B cell (primary cell): ENCODE measurements at regions not wholly inside any gene's neighbourhood (a gene's known extent, or its start where the extent isn't known, plus 50 kb on each side); places are given as distances from the start of the nearest gene placed in this dataset.

Source experiments
- ATAC-seq: fragments of 200-7000 bp; cut with Tn5 transposase; one replicate; pipeline ENCODE4 v1.10.0; 2021; ENCODE audit warnings: low read depth, mild to moderate bottlenecking, moderate number of reproducible peaks, moderate library complexity
- CTCF ChIA-PET: fragments of 350-600 bp; sonication (Branson Sonifier 250); formaldehyde crosslinking; loops from one replicate; lab custom pipeline; 2021; ENCODE audit warnings: antibody characterized with exemption, inconsistent platforms; lab: Charles Lee
- POLR2A ChIA-PET: fragments of 350-600 bp; sonication (Branson Sonifier 250); formaldehyde crosslinking; loops from one replicate; lab custom pipeline; 2021; ENCODE audit warnings: antibody characterized with exemption; lab: Charles Lee
- DNase-seq: peaks from one replicate; pipeline ENCODE4 v3.0.0; 2013
- H2AFZ ChIP-seq: 2 replicates; pipeline ENCODE4 v1.6.1; 2012; ENCODE audit warnings: mild to moderate bottlenecking, low read depth, low read length; ENCODE audit not compliant: insufficient read depth, poor library complexity, severe bottlenecking
- H3K27ac ChIP-seq, 2 donors: 1 replicate in 1 of 2; 2 replicates in 1 of 2; pipeline ENCODE4 v1.5.1; 2012 to 2013; ENCODE audit warnings: low read length in 2 of 2, mild to moderate bottlenecking in 2 of 2, moderate library complexity in 1 of 2
- H3K27me3 ChIP-seq, 4 experiments: fragments of 200-600 bp in 1 of 4; sonication (generic) in 1 of 4; replicated peaks in 1 of 4; 1 replicate in 2 of 4; 2 replicates in 2 of 4; pipeline versions ENCODE4 v1.6.1 to v1.7.0; 2013 to 2016; ENCODE audit warnings: low read length in 3 of 4, mild to moderate bottlenecking in 2 of 4, mixed read lengths in 1 of 4, moderate library complexity in 1 of 4; ENCODE audit not compliant: insufficient read depth in 4 of 4, control insufficient read depth in 3 of 4; ENCODE audit errors: control extremely low read depth in 1 of 4
- H3K36me3 ChIP-seq, 2 experiments: replicated peaks in 1 of 2; 1 replicate in 1 of 2; 2 replicates in 1 of 2; pipeline versions ENCODE4 v1.6.1 to v1.7.1; 2013; ENCODE audit warnings: low read length in 1 of 2; ENCODE audit not compliant: insufficient read depth in 2 of 2, control insufficient read depth in 1 of 2; ENCODE audit errors: control extremely low read depth in 1 of 2, extremely low read depth in 1 of 2
- H3K4me1 ChIP-seq, 2 donors: fragments of 200-600 bp in 1 of 2; sonication (generic) in 1 of 2; 1 replicate in 1 of 2; 2 replicates in 1 of 2; pipeline versions ENCODE4 v1.5.1 to v1.6.1; 2013 to 2017; ENCODE audit warnings: low read length in 2 of 2; ENCODE audit not compliant: control insufficient read depth in 2 of 2, insufficient read depth in 2 of 2
- H3K4me2 ChIP-seq: replicated peaks from 2 replicates; pipeline ENCODE3; 2012; ENCODE audit warnings: mild to moderate bottlenecking, low read depth, low read length; ENCODE audit not compliant: poor library complexity, severe bottlenecking
- H3K4me3 ChIP-seq, 5 experiments: fragments of 200-600 bp in 1 of 5; sonication (generic) in 1 of 5; 1 replicate in 3 of 5; 2 replicates in 2 of 5; pipeline versions ENCODE4 v1.5.1 to v1.7.0; 2011 to 2016; ENCODE audit warnings: low read length in 4 of 5, mild to moderate bottlenecking in 4 of 5, low read depth in 2 of 5, control low read depth in 1 of 5, moderate library complexity in 1 of 5; ENCODE audit not compliant: insufficient read depth in 1 of 5; ENCODE audit errors: control extremely low read depth in 1 of 5, extremely low read depth in 1 of 5
- H3K79me2 ChIP-seq: fragments of 200-600 bp; sonication (generic); one replicate; pipeline ENCODE4 v1.6.0; 2016; ENCODE audit warnings: low read length; ENCODE audit not compliant: control insufficient read depth, insufficient read depth
- H3K9ac ChIP-seq: fragments of 200-600 bp; sonication (generic); 2 replicates; pipeline ENCODE4 v1.6.1; 2017; ENCODE audit warnings: mild to moderate bottlenecking, low read length, moderate library complexity
- H3K9me3 ChIP-seq, 3 donors: one replicate each; pipeline versions ENCODE4 v1.6.1 to v1.7.1; 2013; ENCODE audit warnings: low read length in 2 of 3; ENCODE audit not compliant: control insufficient read depth in 2 of 3, insufficient read depth in 1 of 3; ENCODE audit errors: control extremely low read depth in 1 of 3
- H4K20me1 ChIP-seq: 2 replicates; pipeline ENCODE4 v1.6.0; 2012; ENCODE audit warnings: mild to moderate bottlenecking, low read length; ENCODE audit not compliant: insufficient read depth, control insufficient read depth, poor library complexity, severe bottlenecking
- H3K27ac Mint-ChIP-seq: one replicate; pipeline ENCODE4 v1.8.0; 2021; ENCODE audit warnings: mixed read lengths
- H3K27me3 Mint-ChIP-seq: one replicate; pipeline ENCODE4 v1.8.0; 2021; ENCODE audit warnings: mixed read lengths
- H3K4me1 Mint-ChIP-seq: one replicate; pipeline ENCODE4 v1.8.0; 2021; ENCODE audit warnings: mixed read lengths
- H3K4me3 Mint-ChIP-seq: one replicate; pipeline ENCODE4 v1.8.0; 2021; ENCODE audit warnings: mixed read lengths
- H3K9me3 Mint-ChIP-seq: one replicate; pipeline ENCODE4 v1.8.0; 2022; ENCODE audit warnings: mixed read lengths; ENCODE audit not compliant: insufficient read depth
- EZH2 ChIP-seq: IDR thresholded peaks from 2 replicates; pipeline ENCODE4 v1.6.1; 2012; ENCODE audit warnings: borderline replicate concordance, low read depth, mild to moderate bottlenecking, moderate library complexity, low read length; ENCODE audit not compliant: insufficient read depth, poor library complexity, severe bottlenecking
- WGBS: methylation state at CpG from one replicate; pipeline ENCODE4 v1.1.5; 2013; ENCODE audit warnings: missing lambda C conversion rate; ENCODE audit not compliant: insufficient coverage; 5-methylcytosine and 5-hydroxymethylcytosine counted together
- intact Hi-C: fragments of 100-400 bp; cut with micrococcal nuclease; formaldehyde crosslinking; loops from one replicate; pipeline ENCODE4 v1.10.0; 2022
- TF ChIP-seq, protein P1 (sequence below): fragments of 200-600 bp; IDR thresholded peaks from one replicate; pipeline ENCODE4 v1.8.0; 2022; ENCODE audit warnings: antibody characterized with exemption, mild to moderate bottlenecking

DNA sequence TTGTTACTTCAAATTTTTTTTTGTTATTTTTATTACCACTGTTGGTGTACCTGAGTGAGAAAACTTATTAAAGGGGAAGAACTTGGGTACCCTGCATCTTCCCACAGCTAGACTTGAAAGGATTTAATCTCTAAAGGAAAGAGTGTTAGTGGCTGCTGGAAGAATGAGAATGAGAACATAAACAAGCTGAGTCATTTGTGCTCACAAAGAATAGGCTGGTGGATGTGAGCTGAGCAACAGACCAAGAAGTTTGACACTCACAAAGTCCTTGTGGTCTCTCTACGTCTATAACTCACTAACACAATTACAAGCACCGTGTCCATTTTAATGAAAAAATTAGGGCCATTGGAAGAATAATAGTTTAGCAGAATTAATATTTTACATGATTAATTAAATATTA lies 217.6 kb upstream of the ANO5 start:
- Histone ChIP-seq H3K9ac (no peak overlapping the region), H3K27me3 (no peaks in the 10 kb centered on the region), H3K9me3 (no peaks in the 10 kb centered on the region), H3K4me3 (no peak overlapping the region), H3K79me2 (no peaks in the 10 kb centered on the region), H3K36me3 (no peaks in the 10 kb centered on the region), H3K27ac (no peak overlapping the region), H3K4me1 (no peaks in the 10 kb centered on the region), H3K4me2 (no peak overlapping the region), H2AFZ (no peak overlapping the region), H4K20me1 (no peaks in the 10 kb centered on the region)
- ATAC-seq (no peak), DNase-seq (no peak)
- no peak overlapping the region for H3K27ac Mint-ChIP-seq
- H3K9me3 Mint-ChIP-seq, result no peaks in the 10 kb centered on the region
- no peak overlapping the region for H3K4me3 Mint-ChIP-seq
- ChIA-PET CTCF (no interaction called here), POLR2A (no interaction called here)
- H3K27me3 Mint-ChIP-seq, result no peaks in the 10 kb centered on the region
- no peaks in the 10 kb centered on the region for H3K4me1 Mint-ChIP-seq
- TF ChIP-seq, protein P1, sequence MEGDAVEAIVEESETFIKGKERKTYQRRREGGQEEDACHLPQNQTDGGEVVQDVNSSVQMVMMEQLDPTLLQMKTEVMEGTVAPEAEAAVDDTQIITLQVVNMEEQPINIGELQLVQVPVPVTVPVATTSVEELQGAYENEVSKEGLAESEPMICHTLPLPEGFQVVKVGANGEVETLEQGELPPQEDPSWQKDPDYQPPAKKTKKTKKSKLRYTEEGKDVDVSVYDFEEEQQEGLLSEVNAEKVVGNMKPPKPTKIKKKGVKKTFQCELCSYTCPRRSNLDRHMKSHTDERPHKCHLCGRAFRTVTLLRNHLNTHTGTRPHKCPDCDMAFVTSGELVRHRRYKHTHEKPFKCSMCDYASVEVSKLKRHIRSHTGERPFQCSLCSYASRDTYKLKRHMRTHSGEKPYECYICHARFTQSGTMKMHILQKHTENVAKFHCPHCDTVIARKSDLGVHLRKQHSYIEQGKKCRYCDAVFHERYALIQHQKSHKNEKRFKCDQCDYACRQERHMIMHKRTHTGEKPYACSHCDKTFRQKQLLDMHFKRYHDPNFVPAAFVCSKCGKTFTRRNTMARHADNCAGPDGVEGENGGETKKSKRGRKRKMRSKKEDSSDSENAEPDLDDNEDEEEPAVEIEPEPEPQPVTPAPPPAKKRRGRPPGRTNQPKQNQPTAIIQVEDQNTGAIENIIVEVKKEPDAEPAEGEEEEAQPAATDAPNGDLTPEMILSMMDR, result no peak
- no peak for TF ChIP-seq EZH2
- intact Hi-C loops, result no loop called here
- WGBS, result no CpG with 5 or more reads among the region's 2 CpGs

DNA sequence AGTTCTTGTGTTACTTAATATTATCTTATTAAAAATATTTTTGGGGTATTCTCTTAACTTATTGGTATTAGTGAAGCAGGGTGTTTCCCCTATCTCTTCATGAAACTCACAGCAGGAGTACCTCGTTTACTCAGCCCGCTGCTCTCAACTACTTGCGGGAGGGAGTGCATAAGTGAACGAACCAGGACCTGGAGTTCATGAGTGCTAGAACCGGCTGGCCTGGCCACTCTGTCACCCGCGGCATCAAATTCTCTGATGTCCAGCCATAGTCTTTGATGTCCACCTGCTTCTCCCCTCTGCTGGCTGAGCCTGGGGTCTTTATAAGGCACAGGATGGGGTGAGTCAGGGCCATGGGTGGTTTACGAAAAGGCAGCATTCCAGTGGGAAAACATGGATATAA lies 216.7 kb upstream of the ANO5 start:
- intact Hi-C loops, result no loop called here
- Histone ChIP-seq H3K36me3 (no peaks in the 10 kb centered on the region), H2AFZ (no peak overlapping the region), H3K4me2 (no peak overlapping the region), H3K4me1 (no peaks in the 10 kb centered on the region), H3K27me3 (no peaks in the 10 kb centered on the region), H3K4me3 (no peak overlapping the region), H3K9me3 (no peaks in the 10 kb centered on the region), H4K20me1 (no peaks in the 10 kb centered on the region), H3K79me2 (no peaks in the 10 kb centered on the region), H3K27ac (no peak overlapping the region), H3K9ac (no peak overlapping the region)
- ChIA-PET POLR2A (no interaction called here), CTCF (no interaction called here)
- ATAC-seq (no peak), DNase-seq (no peak)
- no peak overlapping the region for H3K4me3 Mint-ChIP-seq
- TF ChIP-seq EZH2, result no peak
- TF ChIP-seq, protein P1, result no peak
- H3K9me3 Mint-ChIP-seq, result no peaks in the 10 kb centered on the region
- 83% methylated on average over 8 of the region's 8 CpGs for WGBS
- no peaks in the 10 kb centered on the region for H3K27me3 Mint-ChIP-seq
- H3K27ac Mint-ChIP-seq, result no peak overlapping the region
- H3K4me1 Mint-ChIP-seq, result no peaks in the 10 kb centered on the region
